Stimulated activated CD8-positive, alpha-beta memory T cell treated with anti-CD3 and anti-CD28 coated beads, Interleukin-15, amount 100 ng/mL, for 48 hours (primary cell): ENCODE measurements at regions not wholly inside any gene's neighbourhood (a gene's known extent, or its start where the extent isn't known, plus 50 kb on each side); places are given as distances from the start of the nearest gene placed in this dataset.
"Not testable (repeated sequence)": the region's sequence is repeated elsewhere in the genome, so short reads cannot be mapped to it uniquely, and the experiment has no call there.

Experiments
- DNase-seq, 2 donors: peaks; one replicate each; pipeline ENCODE4 v3.0.0-alpha.2; 2020; ENCODE audit warnings: low read depth in 2 of 2

DNA sequence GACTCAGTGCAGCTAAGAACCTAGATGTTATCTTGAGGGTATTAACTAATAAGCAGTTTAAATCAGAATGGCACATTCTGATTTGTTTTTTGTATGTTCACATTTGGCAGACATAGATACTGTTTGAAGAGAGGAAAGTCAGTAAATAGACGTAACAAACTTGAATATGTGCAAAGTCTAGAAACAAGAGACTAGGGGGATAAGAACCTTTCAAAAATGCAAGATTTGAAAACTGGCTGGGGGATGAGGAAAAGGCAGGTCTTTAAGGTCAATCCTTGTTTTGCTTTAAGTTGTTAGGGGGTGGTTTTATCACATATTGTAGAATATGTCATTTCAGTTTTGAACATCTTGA, 136.5 kb downstream of the ZNF92 start:
- DNase-seq: not testable (repeated sequence)

DNA sequence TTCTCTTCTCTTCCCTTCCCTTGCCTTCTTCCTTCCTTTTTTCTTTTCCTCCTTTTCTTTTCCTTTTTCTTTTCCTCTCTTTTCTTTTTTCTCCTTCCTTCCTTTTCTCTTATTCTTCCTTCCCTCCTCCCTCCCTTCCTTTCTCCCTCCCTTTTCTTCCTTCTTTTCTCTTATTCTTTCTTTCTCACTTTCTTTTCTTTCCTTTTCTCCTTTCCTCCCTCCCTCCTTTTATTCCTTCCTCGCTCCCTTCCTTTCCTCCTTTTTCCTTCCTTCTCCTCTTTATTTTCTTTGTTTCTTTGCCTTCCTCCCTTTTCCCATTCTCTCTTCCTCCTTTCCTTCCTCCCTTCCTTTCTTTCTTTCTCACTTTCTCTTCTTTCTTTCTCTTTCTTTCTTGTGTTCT, 146.1 kb downstream of the ZNF92 start:
- not testable (repeated sequence) for DNase-seq

DNA sequence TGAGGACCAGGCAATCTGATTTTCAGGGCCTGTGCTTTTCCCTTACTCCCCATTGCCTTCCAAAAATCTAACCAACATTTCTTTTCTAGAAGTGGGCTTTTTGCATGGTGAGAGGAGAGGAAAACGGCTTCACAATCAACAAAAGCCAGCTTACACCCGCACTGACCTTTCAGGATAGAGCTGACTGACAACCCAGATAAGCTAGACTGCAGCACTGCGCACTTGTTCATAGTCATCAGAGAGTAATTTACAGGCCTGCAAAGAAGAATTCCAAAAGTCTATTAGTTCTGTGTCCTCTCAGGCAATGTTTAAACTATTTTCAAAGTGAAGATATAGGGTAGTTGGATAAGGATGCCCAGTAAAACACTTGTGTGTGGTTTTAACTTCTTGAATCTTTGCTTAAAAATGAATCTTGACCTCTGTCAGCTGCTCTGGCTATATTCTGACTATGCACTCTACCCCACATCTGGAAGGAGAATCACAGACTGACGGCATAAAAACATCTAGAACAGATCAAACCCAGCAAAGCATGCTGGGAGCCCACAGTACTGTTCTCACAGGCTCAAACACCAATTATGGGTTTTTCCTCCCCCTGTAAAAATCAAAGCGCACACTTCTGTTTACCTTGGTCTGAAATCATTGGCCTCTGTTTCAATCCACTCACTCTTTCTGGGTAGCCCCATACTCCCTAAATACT, 172.0 kb downstream of the ZNF92 start:
- not testable (repeated sequence) for DNase-seq

DNA sequence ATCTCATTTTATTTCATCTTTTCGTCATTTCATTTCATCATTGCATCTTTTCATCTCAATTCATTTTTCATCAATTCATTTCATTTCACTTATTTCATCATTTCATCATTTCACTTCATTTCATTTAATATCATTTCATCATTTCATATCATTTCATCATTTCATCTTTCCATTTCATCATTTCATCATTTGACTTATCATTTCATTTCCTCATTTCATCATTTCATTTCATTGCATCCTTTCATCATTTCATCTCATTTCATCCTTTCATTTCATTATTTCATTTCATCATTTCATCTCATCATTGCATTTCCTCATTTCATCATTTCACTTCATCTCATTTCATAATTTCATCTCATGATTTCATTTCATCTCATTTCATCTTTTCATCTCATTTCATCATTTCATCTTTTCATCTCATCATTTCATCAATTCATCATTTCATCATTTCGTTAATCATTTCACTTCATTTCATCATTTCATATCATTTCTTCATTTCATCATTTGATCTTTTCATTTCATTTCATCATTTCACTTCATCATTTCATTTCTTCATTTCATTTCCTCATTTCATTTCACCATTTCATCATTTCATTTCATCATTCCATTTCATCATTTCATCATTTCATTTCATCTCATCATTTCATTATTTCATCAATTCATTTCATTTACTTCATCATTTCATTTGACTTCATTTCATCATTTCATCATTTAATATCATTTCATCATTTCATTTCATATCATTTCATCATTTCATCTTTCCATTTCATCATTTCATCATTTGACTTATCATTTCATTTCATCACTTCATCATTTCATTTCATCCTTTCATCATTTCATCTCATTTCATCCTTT, 176.2 kb downstream of the ZNF92 start:
- not testable (repeated sequence) for DNase-seq

DNA sequence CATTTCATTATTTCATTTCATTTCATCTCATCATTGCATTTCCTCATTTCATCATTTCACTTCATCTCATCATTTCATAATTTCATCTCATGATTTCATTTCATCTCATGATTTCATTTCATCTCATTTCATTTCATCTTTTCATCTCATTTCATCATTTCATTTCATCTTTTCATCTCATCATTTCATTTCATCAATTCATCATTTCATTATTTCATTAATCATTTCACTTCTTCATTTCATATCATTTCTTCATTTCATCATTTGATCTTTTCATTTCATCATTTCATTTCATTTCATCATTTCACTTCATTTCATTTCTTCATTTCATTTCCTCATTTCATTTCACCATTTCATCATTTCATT, 176.8 kb downstream of the ZNF92 start:
- not testable (repeated sequence) for DNase-seq

DNA sequence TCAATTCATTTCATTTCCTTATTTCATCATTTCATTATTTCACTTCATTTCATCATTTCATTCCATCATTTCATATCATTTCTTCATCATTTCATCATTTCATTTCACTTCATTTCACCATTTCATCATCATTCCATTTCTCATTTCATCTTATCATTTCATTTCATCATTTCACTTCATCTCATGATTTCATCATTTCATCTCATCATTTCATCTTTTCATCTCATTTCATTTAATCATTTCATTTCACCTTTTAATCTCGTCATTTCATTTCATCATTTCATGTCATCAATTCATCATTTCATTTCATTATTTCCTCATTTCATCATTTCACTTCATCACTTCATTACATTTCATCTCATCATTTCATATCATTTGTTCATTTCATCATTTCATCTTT, 177.4 kb downstream of the ZNF92 start:
- DNase-seq: not testable (repeated sequence)

DNA sequence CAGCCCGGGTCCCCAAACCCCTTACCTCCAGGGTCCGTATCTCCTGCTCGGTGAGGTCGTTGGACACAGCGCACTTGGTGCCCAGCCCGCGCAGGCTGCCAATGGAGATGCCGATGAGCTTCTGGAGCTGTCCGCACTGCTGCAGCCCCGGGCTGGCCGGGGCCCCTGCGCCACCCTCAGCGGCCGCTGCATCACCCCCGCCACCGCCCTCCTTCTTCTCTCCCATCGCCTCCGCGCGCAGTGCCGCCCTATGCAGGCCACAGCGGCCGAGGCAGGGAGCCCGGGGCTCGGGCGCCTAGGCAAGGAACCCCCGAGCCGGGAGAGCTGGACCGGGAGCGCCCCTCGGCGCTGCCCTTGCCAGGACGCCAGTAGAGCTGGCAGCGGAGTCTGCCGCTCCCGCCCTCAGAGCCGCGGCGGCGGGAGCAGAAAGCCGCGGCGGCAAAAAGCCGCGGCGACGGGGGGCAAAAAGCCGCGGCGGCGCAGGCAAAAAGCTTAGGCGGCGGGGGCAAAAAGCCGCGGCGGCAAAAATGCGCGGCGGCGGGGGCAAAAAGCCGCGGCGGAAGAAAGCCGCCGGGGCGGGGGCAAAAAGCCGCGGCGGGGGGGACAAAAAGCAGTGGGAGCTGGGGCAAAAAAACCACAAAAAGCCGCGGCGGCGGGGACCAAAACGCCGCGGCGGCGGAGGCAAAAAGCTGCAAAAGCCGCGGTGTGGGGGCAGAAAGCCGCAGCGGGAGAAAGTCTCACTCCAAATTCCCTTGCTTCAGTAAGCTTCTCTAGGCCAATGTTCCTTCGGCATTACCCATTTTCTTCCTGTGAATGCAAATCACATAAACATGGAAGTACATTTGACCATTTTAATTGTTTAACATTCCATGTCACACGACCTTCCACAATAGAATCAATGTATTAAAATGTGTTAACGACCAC, 181.2 kb downstream of the ZNF92 start:
- not testable (repeated sequence) for DNase-seq

DNA sequence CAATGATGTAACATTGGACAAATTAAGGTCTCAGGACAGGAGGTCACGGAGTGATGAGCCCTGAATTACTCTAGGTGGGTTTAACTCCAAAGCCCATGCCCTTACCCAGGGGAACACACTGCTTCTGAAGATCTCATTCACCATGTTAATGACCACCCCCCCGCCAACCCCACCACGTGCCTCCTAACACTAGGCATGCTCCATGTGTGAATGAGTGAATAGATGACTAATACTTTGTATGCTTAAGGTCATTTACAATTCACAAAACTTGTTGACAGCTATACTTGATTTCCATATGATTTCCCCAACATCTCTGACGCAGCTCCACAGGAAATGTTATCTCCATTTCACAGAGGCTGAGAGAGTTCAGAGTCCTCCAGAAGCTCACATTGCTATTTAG, 184.9 kb downstream of the ZNF92 start:
- DNase-seq: not testable (repeated sequence)

DNA sequence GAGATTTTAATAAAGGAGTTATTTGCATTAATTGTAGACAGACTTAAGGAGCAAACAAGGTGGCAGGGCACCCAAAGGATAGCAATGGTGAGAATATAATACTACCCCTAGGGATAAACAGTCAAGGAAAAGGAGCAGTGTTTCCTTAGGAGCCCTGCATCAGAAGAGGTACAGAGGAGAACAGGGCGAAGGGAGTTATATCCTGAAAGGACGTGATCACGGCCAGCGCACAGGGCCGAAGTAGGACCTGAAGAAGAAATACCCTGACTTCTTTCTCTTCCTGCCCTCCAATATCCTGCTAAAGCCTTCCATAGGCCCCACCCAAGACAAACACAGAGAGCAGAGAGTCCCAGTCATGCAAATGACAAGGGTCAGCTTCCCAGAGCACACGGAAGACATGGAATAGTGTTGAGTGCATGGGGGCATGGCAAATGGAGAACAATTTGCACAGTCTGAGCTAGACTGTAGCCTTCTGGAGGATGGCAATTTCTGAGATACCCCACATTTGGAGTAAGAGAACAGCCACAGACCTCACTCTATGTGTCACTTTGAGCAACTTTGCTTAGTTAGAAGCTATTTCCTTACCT, 188.2 kb downstream of the ZNF92 start:
- DNase-seq: not testable (repeated sequence)

DNA sequence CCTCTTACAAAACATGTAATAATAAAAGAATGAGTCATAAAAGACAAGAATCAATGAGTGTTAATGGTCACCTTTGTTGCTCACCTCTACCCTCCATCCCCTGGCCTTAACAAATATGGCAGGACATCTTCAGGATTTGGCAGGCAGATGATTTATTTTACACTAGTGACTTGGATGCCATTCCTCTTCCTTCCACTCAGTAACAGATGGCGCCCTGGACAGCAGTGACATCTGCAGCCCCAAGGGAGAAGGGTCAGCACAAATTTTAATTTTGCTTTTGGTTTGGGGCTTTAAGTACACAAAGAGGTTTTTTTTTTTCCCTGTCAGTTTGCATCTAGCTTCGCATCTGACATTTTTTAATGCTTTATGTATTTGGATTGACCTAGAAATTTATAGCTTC, 188.9 kb downstream of the ZNF92 start:
- DNase-seq: not testable (repeated sequence)

DNA sequence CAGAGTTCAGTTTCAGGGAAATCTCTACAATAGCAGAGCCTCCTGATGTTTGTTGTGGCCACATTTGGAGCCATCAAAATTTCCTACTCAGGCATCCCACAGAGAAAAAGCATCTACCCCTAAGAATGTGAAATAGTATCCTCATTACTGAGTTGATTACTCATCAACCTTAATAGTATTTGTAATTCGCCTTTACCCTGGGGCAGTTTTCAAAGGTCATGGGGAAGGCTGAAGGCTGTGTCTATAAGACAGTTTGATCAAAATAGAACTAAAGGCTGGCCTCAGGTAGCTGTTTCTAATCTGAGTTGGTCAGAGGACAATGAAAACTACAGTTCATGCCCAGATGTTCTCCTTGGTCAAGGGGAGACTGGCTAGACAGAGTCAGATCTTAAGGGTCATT, 189.7 kb downstream of the ZNF92 start:
- not testable (repeated sequence) for DNase-seq

DNA sequence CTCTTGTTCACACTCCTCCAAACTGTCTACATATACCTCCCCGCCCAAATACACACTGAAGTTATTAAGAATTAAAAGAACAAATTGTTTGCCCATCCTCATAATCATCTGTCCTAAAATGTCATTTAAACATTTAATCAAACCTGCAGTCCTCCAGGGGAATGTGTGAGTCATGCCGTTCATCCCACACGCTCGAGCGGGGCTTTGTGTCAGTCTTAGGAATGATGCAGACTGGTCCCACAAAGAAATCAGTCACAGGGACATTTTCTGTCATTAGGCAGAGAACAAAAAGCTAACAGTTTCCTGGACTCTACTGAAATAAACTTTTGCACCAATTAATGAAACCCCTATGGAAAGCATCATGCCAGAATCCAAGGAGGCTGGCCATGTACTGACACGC, 194.6 kb downstream of the ZNF92 start:
- DNase-seq: not testable (repeated sequence)

DNA sequence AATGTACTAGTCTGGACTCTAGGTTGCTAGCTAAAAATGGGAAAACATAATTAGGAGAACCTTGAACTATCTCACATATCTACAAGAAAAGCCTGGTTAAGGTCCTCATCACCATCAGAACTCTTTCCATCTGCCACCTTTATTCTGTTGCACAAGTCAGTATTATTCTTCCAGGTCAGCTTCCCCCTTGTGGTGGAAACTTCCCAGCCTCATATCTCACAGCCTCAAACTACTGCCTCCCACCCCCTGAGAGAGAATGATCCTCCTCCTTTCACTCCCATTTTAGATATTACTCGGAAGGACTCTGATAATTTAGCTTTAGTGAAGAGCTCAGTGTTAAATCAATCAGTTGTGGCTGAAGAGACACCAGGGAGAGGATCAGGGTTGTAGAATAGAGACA, 197.3 kb downstream of the ZNF92 start:
- not testable (repeated sequence) for DNase-seq

DNA sequence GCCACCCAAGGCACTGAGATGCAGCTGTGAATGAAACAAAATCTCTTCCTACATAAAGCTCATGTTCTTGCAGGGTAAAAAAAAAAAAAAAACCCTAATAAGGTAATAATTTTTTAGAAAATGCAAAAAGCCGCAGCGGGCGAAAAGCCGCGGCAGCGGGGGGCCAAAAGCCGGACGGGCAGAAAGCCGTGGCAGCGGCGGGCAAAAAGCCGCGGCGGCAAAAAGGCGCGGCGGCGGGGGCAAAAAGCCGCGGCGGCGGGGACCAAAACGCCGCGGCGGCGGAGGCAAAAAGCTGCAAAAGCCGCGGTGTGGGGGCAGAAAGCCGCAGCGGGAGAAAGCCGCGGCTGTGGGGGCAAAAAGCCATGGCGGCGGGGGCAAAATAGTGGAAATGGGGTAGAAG, 198.9 kb downstream of the ZNF92 start:
- not testable (repeated sequence) for DNase-seq

DNA sequence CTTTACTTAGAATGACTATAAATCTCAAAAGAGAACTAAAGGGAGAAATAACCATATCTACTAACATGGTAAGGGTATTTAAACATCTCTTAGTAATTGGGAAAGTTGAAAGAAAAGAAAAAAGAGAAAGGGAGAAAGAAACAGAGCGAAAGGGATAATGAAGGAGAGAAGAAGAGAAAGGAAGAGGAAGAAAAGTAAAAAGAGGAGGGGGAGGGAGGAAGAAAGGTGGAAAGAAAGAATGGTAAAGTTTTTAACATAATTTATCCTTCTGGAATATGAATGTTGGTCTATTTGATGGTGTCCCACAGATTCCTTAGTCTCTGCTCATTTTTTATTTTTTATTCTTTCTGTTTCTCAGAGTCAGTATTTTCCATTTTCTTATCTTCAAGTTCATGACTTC, 202.7 kb downstream of the ZNF92 start:
- DNase-seq: not testable (repeated sequence)

DNA sequence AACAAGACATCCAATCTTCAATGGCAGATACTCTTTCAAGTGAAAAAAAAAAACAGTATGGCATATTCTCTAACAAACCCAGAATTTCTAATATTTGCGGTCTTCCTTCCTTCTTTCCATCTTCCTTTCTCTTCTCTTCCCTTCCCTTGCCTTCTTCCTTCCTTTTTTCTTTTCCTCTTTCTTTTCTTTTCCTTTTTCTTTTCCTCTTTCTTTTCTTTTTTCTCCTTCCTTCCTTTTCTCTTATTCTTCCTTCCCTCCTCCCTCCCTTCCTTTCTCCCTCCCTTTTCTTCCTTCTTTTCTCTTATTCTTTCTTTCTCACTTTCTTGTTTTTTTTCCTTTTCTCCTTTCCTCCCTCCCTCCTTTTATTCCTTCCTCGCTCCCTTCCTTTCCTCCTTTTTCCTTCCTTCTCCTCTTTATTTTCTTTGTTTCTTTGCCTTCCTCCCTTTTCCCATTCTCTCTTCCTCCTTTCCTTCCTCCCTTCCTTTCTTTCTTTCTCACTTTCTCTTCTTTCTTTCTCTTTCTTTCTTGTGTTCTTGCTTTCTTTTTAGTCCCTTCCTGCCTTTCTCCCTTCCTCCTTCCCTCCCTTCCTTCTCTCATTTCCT, 209.0 kb downstream of the ZNF92 start:
- not testable (repeated sequence) for DNase-seq

DNA sequence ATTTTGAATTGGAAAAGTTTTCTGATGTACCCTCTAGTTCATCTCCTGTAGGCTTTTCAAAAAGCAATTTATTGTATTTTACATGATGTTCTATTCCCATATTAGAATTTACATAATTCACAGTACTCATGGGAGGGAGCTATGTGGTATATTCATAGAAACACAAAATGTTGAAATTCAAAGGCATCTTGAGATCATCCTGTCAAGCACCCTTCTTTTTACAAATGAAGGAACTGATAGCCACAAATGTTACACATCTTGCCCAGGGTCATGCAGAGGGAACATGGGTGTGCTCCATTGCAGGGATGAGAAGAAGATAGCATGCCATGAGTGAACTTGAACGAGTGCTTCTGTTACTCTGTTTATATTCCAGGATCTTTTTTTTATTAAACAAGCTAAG, 228.8 kb downstream of the ZNF92 start:
- not testable (repeated sequence) for DNase-seq

DNA sequence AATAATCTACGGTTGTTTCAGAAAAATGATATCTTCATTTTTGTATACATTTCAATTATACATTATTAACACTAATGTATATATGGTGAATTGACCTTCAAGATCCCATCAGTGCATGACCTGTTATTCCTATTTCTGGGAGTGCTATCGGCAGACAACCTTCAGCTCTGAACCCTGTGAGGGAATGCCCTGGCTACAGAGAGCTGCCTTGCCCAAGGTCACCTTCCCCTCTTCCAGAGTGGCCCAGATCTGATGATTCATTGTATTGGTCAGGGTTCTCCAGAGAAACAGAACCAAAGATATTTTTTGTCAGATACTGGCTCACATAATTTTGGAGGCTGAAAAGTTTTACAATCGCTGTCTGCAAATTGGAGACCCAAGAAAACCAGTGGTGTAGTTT, 235.5 kb downstream of the ZNF92 start:
- no peak for DNase-seq

DNA sequence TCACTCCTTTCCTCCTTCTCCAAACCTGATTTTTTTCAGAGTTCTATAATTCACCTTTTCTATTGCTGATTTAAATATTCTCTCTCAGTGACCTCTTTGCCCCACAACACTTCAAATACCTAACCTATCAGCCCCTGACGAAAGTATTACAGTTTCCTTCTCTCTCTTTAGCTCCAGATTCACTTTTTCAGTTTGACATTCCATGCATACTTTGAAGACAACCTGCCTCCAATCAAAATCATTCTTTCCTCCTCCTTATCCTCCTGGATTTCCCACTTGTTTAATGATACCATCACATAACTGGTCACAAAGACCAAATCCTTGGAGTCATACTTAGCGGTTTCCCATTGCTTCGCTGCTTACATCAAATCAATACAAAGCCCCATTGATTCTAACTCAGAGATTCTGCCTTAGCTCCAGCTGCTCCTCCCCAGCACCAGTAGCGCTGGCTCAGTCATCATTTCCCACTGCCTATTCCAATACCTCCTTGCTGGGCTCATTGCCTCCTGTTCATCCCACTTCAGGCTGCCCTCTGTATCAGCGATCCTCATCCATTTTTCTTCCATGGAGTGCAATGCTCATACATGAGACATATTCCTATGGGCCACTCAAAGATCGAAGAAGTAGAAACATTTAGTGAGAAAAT, 240.1 kb downstream of the ZNF92 start:
- DNase-seq: not testable (repeated sequence)

DNA sequence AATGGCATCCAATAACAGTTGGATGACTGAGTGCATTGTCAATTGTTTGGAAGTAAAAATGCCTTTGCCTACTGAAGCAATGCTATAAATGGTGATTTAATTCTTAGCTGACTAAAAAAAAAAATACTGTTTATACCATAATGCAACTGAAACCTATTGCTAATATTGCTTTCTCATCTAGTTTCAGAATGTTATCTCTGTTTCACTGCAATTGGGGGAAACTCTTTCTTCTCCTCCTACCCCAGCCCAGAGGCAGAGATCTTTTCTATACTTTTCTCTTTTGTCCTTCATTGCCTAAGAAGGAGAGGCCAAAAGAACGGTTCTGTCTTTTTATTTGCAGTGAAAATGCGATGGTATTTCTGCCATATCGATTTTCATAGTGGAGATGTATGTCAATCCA, 242.5 kb downstream of the ZNF92 start:
- not testable (repeated sequence) for DNase-seq

DNA sequence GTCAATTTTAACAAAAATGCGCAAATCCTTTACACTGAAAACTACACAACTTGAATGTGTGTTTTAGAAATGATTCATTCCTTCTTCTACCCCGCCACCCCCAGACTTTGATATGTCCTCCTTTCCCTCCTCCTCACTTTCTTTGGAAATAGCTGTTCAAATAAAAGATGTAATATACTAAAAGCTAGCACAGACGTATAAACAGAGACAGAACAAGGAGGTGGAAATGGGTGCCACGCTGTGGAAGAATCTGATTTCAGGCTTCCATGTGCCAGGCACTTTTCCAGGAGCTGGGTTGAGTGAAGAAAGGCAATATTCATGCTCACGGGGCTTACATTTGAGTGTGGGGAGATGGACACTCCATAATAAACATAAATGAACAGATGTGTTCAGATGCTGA, 246.6 kb downstream of the ZNF92 start:
- not testable (repeated sequence) for DNase-seq
